Fibroblast of lung (primary cell): ENCODE measurements at regions not wholly inside any gene's neighbourhood (a gene's known extent, or its start where the extent isn't known, plus 50 kb on each side); places are given as distances from the start of the nearest gene placed in this dataset.

Experiments
- CTCF ChIP-seq, 2 donors: IDR thresholded peaks in 1 of 2; conservative IDR thresholded peaks in 1 of 2; 1 replicate in 1 of 2; 2 replicates in 1 of 2; pipeline ENCODE4 v1.5.1; 2011 to 2012; ENCODE audit warnings: low read length in 2 of 2, control low read depth in 1 of 2, inconsistent platforms in 1 of 2, low read depth in 1 of 2, mild to moderate bottlenecking in 1 of 2
- EZH2 ChIP-seq: IDR thresholded peaks from 2 replicates; pipeline ENCODE4 v1.5.1; 2012; ENCODE audit warnings: low read length, control low read depth, mild to moderate bottlenecking; ENCODE audit errors: missing control alignments

GRCh38 chr21:22582026-22582425, 1583.8 kb downstream of the NCAM2 start:
- TF ChIP-seq CTCF (conservative IDR thresholded peaks at IDR 0.05 in 1 of 2, IDR thresholded peaks at IDR 0.05 in 1 of 2; ENCODE audit: low read depth in 1 of 2, low read length in 2 of 2) (no peak), EZH2 (no peak)
